Central memory CD4-positive, alpha-beta T cell (primary cell): ENCODE measurements at regions not wholly inside any gene's neighbourhood (a gene's known extent, or its start where the extent isn't known, plus 50 kb on each side); places are given as distances from the start of the nearest gene placed in this dataset.

Experiments used
- DNase-seq: peaks from one replicate; pipeline ENCODE4 v3.0.0; 2022

DNA sequence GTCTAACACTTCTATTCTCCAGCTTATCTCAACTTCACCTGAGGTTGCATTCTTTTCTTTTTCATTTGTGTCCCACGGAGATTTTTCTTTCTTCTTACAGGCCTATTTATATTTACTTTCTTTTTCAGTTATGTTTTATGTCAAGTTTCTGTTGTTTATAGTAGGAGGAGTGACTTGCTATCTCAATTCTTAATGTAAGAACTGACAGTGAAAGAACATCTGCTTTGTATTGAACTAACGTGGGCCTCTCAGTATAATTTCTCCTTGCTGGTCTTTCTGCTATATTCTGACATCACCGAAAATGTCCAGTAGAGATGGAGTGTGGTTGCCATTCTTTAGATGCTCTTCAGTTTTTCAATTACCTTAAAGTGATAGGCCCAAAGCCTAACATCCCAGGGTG lies 521.7 kb downstream of the EPM2A start:
- DNase-seq: no peak

DNA sequence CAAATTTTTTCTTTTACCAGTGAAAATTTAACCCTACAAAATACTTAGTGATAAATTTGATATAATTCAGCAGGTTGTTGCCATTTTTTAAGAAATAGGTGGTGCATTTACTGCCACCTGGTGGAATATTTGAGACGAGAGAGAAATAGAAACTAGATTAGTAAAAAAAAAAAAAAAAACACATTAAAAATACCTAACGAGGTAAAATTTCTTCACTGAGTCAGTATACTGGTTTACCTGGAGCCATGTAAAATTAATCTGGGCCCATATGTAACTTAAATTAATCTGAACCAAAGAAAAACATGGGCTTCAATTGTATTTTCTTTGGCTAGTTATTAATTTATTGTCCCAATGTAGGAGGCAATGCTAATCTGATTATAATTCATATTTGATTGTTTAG lies 520.8 kb downstream of the EPM2A start:
- peak; percentile 4 for DNase-seq

DNA sequence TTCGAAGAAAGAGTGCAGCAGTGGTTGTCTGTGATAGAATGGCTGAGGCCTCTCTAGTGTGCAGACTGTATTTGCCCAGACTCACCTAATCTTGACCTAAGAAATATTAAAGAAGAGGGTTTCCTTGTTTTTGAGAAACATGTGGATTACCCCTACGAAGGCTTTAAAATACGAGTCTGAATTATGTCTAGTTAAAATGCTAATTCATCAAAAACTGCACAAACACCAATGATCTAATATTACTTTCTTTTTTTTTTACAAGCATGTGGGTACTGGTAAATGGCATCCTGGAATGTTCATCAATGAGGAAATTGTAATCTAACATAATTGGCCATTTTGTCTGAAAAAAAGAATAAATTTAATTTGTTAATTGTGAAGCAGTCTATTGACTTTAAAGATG lies 510.9 kb downstream of the EPM2A start:
- no peak for DNase-seq

DNA sequence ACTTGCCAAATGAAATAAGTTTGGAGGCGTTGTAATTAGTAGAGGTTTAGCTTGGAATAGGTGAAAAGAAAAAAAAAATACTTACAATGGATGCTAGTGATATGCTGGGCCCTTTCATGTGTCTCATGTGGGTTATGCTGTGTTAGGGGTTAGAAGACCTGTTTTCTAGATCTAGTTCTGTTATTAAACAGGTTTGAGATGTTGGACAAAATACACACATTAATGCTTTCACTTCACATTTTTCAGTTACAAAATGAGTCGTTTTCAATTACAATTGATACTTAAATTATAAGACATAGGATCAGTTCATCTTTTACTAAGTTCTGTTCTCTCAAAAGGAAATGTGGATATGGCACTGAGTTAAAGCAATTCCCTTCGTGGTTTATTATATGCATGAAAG lies 509.8 kb downstream of the EPM2A start:
- DNase-seq: no peak

DNA sequence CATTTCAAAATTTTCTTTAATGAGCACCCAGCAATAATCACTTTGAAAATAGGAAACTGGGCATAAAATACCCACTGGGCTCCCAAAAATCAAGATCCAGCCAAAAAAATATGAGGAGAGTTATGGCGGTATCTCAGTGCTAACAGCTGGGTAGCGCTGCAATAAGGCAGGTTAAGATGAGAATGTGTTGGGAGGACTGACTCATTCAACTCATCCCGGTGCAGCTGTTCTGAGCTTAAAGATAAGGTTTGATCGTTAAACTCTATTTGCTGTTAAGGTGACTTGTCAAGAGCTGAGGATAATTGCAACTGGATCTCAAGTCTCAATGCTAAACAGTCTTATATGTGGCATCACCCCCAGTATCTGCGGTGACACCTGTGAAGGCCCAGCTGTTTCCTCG lies 507.7 kb downstream of the EPM2A start:
- no peak for DNase-seq

DNA sequence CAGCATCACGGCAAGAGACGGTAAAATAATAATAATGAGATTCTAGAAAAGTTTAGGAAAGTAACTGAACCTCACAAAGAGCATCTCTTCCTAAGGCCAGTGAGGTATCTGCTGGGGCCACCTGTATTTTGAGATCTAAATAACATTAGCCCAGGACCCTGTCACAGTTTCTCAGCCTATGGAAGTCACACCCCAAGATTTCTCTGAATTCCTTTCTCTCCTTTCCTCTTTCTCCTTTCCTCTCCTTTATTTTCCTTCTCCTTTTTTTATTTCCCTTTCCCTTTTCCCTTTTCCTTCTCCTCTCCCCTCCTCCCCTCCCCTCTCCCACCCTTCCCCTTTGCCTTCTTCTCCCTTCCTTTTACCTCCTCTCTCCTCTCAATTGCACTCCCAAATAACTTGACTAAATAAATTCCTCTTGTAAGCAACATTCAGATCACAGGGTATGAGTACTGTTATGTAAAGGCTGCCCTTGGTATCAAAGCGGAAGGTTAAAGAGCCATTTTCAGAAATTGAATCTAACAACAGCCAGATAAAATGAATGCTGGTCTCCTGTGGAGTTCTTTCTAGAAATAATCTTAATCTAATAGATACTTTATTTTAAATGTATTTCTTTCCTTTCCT lies 506.2 kb downstream of the EPM2A start:
- DNase-seq: no peak

DNA sequence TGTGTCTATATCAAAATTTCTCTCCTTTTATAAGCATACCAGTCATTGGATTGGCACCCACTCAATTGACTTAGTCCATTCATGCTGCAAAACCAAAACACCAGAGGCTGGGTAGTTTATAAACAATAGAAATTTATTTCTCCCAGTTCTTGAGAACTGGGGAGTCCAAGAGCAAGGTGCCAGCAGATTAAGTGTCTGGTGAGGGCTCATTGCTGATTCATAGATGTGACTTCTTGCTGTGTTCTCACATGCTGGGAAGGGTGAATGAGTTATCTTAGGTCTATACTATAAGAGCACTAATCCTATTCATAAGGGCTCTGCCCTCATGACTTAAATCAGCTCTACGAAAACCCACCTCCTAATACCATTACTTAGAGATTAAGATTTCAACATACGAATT lies 501.4 kb downstream of the EPM2A start:
- DNase-seq: no peak

DNA sequence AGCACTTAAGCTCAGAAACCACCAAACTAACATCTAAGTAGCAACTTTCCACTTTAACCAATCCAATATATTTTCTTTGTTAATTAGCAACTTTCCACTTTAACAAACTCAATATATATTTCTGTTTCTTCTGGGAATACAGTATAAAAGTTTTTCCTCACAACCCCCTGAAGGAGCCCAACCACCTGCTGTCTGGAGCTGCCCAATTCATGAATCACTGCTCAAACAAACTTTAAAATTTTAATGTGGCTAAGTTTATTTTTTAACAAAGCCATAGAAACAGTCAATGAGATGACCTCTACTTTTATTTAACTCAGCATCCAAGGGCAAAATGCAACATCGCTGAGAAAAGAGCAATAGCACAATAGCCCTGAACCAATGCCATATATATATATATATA lies 500.1 kb downstream of the EPM2A start:
- DNase-seq: no peak

DNA sequence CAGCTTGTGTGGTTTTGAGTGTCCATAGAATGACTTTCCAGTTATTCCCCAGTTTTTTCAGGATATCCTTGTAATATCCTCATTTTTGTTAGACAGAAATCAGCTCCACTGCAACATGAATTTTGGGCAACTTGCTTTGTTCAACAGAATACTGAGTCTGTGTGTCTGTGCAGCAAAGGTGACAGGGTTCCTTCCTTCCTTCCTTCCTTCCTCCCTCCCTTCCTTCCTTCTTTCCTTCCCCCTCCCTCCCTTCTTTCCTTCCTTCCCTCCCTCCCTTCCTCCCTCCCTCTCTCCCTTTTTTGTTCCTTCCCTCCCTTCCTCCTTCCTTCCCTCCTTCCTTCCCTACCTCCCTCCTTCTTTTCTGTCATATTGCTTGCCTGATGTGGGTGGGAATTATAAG lies 496.5 kb downstream of the EPM2A start:
- DNase-seq: no peak

DNA sequence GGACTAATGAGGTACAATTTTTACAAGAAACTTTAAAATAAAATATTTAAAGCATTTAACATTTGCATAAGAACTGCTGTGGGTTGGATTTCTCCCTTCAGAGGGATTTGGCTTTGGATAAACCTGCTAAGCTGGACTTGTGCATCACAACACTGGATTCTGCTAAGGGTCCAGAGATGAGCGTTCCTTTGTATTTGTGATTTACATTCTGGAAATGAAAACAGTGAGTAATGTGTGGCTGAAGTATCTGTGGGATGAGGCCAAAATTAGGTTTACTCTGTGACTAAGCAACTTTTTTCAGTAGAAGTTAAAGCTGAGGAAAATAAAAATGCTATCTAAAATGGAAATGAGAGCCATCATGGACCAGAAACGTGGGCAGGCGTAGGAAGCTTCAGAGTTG lies 494.3 kb downstream of the EPM2A start:
- no peak for DNase-seq

DNA sequence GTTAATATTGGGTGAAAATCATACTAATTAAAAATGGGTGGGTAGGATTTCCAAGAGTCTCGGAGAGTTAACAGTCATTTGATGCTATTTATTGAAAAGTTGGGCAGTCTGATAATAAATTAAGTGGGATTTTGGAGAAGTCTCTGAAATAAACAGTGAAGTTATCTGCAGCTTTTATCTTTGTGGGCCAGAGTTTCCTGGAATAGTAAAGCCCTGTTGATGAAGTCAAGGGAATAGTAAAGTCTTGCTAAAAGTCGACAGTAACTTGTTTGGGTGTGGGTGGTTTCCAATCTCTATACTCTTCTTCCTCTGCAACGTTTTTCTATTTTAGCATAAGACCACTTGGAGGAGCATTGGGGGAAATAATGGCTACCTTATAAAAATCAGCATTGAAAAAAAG lies 493.6 kb downstream of the EPM2A start:
- no peak for DNase-seq

DNA sequence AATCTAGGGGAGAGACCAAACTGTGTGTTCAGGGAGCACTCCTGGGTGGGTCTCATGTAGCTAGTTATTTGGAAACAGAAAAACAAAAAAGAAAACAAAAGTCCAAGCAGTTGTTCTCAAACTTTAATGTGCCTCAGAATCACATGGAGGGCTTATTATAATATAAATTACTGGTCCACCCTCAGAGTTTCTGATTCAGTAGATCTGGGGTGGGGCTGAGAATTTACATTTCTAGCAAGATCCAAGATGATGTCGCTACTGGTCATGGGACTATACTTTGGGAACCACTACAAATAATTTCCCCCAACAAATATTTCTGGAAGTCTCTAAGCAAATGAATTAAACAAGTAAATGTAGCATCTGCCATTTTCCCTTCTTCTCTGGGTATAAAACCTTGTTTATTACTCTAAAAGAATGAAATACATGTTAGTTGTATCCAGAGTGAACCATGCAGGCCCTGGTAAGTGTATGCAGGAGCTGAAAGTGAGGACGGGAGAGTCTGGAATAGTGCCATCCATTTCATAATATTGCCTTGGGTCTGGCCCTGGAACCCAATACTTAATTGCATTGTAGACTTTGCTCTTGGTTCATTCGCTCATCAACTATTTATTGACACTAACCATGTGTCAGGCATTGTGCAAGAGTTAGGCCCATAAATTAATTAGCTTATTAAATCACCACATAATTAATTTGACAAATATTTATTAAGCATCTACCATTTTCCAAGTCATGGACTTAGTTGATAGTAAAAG lies 490.8 kb downstream of the EPM2A start:
- DNase-seq: no peak

DNA sequence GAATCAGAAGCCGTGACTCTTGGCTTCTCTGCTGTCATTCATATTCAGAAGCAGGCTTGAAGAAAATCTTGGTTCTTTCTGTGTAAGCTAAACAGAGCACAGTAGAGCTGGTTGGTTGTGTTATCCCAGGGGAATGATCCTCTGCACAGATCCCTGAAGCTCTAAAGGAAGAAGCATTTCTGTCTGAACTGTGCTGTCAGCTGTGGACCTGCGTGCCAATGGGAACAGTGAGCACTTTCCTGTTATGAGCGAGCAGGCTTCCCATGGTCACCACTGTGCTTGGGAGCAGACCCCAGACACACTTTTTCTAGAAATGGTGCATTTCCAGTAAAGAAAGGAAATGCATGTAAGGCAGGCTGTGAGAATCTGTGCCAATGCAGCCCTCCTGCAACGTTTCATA lies 490.2 kb downstream of the EPM2A start:
- DNase-seq: no peak

DNA sequence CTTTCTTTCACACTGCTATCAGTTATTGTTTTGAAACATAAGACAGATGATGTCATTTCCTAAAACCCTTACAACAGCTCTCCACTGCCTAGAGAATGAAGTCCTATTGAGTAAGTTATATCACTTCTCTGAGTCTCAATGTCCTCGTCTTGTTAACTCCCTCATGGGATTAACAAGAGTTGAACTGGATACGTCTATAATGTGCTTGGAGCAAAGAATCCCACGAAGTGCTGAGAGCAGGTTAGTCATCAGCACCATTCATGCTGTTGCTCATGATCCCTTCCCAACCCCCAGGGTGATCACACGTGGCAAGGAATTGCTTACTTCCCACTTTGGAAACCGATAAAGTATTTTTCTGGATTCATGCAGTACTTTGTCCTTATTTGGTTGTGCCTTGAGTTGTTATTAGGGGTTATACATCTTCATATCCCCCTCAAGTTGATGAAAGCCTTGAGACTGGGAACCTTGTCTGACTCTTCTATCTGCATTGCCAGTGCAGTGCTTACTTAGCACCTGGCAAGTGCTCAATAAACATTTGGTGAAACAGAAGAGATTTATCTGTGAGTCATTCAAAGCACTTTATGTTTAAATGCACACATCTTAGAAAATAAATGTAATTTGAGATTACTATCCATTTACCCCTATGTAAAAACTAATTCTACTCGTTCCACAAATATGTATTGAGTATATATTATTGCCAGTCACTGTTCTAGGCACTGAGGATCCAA lies 487.5 kb downstream of the EPM2A start:
- DNase-seq: no peak

DNA sequence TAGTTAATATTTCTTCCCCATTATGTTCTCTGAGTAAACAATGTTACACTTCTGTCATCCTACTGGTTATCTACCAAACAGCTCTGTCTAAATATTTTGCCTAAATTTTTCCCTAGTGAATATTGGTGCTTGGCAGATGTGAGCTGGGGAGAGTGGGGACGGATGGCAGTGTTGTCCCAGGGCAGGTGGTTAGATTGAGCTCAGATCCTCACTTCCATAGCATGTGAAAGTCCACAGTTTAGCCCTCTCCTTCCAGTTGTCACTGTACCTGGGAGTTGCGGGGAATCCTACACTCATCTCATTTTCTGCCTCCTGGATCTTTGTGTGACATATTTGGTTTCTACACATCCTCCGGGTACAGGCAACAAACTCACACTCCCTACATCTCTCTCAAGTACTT lies 484.9 kb downstream of the EPM2A start:
- DNase-seq: no peak

DNA sequence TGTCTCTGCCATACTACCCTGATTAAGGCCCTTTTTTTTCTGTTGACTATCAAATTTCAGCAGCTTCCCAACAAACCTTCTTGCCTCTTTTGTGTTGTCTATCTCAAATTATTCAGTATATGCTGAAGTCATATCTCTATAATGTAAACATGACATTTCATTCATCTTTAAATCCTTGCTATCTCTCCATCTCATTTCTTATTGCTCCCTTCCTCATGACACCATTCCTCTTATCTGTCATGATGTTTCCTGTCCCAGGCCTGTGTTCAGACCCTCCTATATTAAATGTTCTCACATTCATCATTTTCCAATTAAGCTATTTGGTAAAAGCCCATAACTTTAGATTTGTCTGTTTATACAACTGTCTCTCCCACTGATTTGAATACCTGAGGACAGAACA lies 482.6 kb downstream of the EPM2A start:
- no peak for DNase-seq

DNA sequence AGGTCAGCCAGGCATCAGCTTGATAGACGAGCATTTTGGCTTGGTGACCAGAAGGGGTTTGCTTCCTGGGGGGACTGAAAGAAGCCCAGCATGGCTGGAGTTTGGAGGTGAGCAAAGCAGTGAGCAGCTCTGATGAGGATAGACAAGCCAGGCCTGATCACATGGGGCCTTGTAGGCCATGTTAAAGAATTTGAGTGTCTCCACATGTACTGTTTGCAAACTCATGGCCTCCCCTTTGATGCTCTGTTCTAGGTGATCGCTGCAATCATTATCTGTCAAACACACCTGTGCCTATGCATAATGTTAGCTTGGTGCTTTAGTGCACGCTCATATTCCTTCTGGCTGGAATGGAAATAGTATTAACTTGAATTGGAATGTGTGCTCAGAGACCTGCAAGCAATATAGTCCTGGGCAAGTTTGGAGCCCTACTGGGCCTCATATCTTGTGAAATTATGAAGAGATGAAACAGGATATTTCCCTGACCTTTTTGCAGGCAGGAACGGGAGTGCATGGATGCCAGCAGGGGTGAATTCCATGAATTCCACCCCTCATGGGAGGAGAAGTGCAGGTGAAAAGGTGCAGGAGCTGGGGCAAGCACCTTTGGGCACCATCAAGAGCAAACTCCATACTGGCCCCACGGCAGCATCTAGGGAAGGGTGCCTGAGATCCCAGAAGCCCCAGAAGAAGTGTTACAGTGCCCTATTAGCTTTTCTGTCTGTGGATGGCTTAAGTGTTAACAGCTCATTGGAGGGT lies 480.5 kb downstream of the EPM2A start:
- no peak for DNase-seq

DNA sequence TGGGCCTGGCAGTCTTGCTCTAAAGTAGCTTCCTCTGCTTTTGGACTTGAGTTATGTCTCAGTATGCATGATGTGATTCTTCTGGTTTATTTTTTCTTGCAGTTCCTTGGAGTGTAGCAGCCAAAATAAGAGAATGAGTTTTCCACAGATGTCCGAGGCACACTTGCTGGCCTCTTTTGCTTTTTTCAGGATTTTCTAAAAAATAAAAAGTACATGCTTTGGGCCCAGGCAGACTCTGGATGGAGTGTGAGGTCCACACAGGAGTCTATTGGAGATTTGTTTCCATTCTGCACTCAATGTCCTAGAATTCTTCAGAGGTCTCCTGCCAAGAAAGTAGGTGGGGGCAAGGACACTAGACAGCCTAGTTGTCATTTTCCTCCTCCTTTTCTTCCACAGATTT lies 477.6 kb downstream of the EPM2A start:
- DNase-seq: no peak

DNA sequence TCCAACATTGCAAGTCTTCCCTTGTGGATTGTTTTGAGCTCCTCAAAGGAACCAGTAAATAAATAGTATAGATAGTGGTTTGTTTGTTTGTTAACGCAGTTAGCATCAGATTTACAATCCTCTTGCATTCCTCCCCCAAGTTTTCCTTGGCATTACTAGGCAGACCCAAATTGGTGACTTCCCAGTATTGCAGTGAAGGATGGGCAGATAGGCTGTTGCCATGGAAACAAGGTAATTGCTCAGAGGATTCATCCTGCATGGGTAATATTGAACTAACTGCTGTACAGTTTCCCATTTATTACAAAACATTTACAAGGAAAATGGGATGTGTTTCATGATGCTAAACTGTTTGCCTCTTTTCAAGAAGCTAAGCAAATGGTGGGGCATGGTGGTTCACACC lies 477.2 kb downstream of the EPM2A start:
- DNase-seq: no peak

DNA sequence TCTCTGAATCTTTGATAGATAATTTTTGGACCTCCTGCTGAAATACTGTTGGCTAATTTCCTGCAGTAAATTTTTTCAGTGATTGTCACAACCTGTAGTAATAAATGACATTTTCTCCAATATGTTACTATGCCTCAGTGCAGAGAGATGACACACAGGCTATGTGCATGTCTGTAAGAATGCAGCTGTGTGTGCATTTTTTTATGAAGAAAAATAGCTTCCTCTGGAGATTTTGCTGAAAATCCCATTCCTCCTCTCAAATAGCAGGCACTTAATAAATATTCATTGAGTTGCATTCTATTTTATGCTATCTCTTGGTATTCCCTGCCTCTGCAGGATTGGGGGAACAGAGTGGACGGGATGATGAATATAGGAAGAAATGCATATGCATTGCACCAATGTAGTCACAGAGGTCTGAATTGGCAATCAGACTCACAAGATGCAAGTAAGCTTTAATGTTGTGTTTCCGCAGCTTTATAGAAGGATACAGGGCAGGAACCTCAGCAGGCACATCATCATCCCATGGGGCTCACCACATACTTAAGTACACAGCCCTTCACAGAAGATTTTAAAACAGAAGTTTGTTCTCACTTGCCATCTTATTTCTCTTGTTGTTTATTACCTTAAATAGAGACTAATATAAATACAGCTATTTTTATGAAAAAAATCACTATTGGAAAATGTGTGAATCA lies 474.7 kb downstream of the EPM2A start:
- no peak for DNase-seq

DNA sequence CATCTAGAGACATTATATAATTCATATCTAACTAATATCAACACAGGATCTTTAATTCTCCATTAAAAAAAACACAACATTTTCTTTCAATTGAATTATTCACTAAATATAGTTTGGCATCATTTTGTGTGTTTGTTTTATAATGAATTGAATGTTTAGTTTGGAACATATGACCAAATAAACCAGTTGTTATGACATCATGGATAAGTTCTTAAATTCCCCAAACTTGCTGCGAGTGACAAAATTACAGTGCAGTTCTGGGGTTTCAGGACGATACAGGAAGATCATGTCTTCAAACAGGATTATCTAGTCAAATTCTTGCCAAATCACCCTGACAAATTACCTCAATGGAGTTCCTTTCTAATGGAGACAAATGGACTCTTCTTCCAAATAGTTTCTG lies 473.6 kb downstream of the EPM2A start:
- no peak for DNase-seq

DNA sequence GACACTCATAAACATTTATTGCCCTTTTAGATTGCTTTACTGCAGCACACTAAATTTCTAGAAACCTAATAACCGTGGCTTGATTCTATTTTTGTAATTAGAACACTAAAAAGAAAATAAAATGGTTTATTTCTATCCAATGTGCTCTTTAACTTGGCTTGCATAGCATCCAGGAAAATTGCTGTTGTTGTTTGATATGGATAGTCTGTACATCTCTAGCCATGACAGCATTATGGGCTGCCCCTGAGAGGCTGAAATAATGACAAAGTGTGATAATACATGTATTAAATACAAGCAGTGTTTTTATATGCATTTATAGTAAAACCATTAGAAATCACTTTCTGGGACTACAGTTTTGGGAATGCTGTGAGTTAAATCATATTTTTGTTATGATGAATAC lies 472.5 kb downstream of the EPM2A start:
- no peak for DNase-seq

DNA sequence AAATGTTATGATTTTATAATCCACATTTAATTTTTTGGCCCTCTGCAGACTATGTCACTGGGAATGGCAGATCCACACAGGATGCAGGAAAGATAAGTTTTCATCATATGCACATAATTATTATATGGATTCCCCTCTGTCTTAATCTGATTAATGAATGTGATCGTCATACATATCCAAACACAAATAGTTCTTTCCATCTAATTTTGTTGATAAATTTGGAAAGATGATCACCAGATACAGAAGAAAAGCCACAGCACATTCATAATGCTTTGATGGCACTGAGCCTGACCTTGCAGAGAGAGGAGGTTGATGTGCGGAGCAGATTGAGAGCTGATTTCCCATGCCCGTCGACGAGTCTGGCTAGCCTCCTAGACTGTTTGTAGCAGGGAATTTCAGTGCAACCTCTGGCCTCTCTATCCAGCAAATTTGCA lies 471.5 kb downstream of the EPM2A start:
- DNase-seq: no peak
